ENCODE measurements at regions not wholly inside any gene's neighbourhood (a gene's known extent, or its start where the extent isn't known, plus 50 kb on each side); places are given as distances from the start of the nearest gene placed in this dataset.

DNA sequence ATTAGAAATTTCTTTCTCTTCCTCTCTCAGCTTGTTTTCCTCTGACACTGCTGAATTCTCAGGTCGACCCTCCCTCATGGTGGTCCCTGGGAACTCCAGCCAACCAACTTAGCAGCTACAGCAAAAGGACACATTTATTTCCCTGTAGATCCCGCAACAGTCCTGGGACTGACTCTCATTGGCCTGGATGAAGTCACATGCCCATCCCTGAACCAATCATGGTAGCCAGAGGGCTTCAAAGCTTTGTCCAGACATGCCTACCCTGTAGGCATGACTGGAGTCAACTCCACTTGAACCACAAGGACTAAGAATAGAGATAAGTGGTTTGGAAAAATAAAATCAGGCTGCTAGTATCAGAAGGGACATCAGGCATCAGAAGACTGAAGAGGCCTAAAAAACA is 84.6 kb upstream of the LRRC55 start:
- no peak for DNase-seq (ENCODE audit: low spot score)

DNA sequence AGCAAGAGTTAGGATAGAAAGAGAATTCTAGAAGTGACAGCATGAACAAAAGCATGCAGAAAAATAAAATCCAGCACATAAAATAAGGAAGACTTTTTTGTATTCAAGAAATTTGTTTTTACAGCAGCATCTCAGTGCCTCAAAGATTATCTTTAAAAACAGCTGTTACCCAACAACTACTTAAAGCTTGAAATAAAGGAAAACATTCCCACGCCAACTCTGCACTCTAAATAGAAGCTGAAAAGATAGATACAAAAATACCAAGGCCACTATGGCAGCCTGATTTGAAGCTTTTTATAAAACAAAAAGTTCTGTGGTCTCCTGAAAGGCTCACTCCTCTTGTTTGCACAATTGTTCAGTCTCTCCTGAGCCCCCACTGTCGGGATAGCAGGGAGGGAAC is 83.6 kb upstream of the LRRC55 start:
- 65% methylated on average over 2 of the region's 2 CpGs for WGBS
- no peak for DNase-seq (ENCODE audit: low spot score)
- TF ChIP-seq, protein P1, sequence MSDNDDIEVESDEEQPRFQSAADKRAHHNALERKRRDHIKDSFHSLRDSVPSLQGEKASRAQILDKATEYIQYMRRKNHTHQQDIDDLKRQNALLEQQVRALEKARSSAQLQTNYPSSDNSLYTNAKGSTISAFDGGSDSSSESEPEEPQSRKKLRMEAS (IDR thresholded peaks at IDR 0.05), result no peak
- TF ChIP-seq YY1 (IDR thresholded peaks at IDR 0.05) (no peak), RXRA (IDR thresholded peaks at IDR 0.05) (no peak), HNF4A (conservative IDR thresholded peaks at IDR 0.05) (no peak), GABPA (IDR thresholded peaks at IDR 0.05 in 1 of 2, conservative IDR thresholded peaks at IDR 0.05 in 1 of 2) (no peak), HNF4G (IDR thresholded peaks at IDR 0.05) (no peak), NR2F2 (IDR thresholded peaks at IDR 0.05) (no peak), FOXA2 (IDR thresholded peaks at IDR 0.05) (no peak), SP1 (IDR thresholded peaks at IDR 0.05) (no peak), TAF1 (conservative IDR thresholded peaks at IDR 0.05) (no peak), FOXA1 (IDR thresholded peaks at IDR 0.05) (no peak)
- TF ChIP-seq, protein P2, sequence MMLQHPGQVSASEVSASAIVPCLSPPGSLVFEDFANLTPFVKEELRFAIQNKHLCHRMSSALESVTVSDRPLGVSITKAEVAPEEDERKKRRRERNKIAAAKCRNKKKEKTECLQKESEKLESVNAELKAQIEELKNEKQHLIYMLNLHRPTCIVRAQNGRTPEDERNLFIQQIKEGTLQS (IDR thresholded peaks at IDR 0.05), result no peak
- TF ChIP-seq, protein P3, sequence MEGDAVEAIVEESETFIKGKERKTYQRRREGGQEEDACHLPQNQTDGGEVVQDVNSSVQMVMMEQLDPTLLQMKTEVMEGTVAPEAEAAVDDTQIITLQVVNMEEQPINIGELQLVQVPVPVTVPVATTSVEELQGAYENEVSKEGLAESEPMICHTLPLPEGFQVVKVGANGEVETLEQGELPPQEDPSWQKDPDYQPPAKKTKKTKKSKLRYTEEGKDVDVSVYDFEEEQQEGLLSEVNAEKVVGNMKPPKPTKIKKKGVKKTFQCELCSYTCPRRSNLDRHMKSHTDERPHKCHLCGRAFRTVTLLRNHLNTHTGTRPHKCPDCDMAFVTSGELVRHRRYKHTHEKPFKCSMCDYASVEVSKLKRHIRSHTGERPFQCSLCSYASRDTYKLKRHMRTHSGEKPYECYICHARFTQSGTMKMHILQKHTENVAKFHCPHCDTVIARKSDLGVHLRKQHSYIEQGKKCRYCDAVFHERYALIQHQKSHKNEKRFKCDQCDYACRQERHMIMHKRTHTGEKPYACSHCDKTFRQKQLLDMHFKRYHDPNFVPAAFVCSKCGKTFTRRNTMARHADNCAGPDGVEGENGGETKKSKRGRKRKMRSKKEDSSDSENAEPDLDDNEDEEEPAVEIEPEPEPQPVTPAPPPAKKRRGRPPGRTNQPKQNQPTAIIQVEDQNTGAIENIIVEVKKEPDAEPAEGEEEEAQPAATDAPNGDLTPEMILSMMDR (IDR thresholded peaks at IDR 0.05; ENCODE audit: low read depth, low read length, missing input control), result no peak

More for the DNA sequence above, 84.6 kb upstream of the LRRC55 start:
- Histone ChIP-seq H3K9ac (ENCODE audit: low read depth in 1 of 2, low read length in 2 of 2) (no peak overlapping the region), H3K27me3 (ENCODE audit: control insufficient read depth in 4 of 4, insufficient read depth in 4 of 4, low read length in 3 of 4) (peaks cover 0 to under 1% (median 0%) of the 10 kb centered on the region in 4 donors), H3K27ac (ENCODE audit: low read depth in 1 of 2, low read length in 2 of 2) (no peak overlapping the region), H3K4me1 (ENCODE audit: control insufficient read depth in 4 of 4, insufficient read depth in 4 of 4, low read length in 3 of 4) (no peaks in the 10 kb centered on the region), H3K4me3 (ENCODE audit: low read depth in 1 of 3, low read length in 3 of 3) (no peak overlapping the region), H3K36me3 (ENCODE audit: control insufficient read depth in 4 of 4, insufficient read depth in 3 of 4, low read depth in 1 of 4, low read length in 3 of 4) (no peaks in the 10 kb centered on the region), H3K9me3 (ENCODE audit: control insufficient read depth in 4 of 4, low read length in 3 of 4) (no peaks in the 10 kb centered on the region)
- TF ChIP-seq, protein P1 (IDR thresholded peaks at IDR 0.05), result no peak
- TF ChIP-seq NR2F2 (IDR thresholded peaks at IDR 0.05), result no peak
- no peak for TF ChIP-seq EGR1 (IDR thresholded peaks at IDR 0.05; ENCODE audit: low read depth in 2 of 2)
- no peak for TF ChIP-seq GABPA (IDR thresholded peaks at IDR 0.05 in 1 of 2, conservative IDR thresholded peaks at IDR 0.05 in 1 of 2)
- no peak for TF ChIP-seq SP1 (IDR thresholded peaks at IDR 0.05)
- TF ChIP-seq, protein P3 (IDR thresholded peaks at IDR 0.05; ENCODE audit: low read depth, low read length, missing input control), result no peak
- TF ChIP-seq, protein P4, sequence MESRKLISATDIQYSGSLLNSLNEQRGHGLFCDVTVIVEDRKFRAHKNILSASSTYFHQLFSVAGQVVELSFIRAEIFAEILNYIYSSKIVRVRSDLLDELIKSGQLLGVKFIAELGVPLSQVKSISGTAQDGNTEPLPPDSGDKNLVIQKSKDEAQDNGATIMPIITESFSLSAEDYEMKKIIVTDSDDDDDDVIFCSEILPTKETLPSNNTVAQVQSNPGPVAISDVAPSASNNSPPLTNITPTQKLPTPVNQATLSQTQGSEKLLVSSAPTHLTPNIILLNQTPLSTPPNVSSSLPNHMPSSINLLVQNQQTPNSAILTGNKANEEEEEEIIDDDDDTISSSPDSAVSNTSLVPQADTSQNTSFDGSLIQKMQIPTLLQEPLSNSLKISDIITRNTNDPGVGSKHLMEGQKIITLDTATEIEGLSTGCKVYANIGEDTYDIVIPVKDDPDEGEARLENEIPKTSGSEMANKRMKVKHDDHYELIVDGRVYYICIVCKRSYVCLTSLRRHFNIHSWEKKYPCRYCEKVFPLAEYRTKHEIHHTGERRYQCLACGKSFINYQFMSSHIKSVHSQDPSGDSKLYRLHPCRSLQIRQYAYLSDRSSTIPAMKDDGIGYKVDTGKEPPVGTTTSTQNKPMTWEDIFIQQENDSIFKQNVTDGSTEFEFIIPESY (IDR thresholded peaks at IDR 0.05), result no peak
- TF ChIP-seq, protein P5, sequence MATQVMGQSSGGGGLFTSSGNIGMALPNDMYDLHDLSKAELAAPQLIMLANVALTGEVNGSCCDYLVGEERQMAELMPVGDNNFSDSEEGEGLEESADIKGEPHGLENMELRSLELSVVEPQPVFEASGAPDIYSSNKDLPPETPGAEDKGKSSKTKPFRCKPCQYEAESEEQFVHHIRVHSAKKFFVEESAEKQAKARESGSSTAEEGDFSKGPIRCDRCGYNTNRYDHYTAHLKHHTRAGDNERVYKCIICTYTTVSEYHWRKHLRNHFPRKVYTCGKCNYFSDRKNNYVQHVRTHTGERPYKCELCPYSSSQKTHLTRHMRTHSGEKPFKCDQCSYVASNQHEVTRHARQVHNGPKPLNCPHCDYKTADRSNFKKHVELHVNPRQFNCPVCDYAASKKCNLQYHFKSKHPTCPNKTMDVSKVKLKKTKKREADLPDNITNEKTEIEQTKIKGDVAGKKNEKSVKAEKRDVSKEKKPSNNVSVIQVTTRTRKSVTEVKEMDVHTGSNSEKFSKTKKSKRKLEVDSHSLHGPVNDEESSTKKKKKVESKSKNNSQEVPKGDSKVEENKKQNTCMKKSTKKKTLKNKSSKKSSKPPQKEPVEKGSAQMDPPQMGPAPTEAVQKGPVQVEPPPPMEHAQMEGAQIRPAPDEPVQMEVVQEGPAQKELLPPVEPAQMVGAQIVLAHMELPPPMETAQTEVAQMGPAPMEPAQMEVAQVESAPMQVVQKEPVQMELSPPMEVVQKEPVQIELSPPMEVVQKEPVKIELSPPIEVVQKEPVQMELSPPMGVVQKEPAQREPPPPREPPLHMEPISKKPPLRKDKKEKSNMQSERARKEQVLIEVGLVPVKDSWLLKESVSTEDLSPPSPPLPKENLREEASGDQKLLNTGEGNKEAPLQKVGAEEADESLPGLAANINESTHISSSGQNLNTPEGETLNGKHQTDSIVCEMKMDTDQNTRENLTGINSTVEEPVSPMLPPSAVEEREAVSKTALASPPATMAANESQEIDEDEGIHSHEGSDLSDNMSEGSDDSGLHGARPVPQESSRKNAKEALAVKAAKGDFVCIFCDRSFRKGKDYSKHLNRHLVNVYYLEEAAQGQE (IDR thresholded peaks at IDR 0.05), result no peak
- TF ChIP-seq, protein P2 (IDR thresholded peaks at IDR 0.05), result no peak
- TF ChIP-seq TAF1 (conservative IDR thresholded peaks at IDR 0.05), result no peak
- TF ChIP-seq RAD21 (IDR thresholded peaks at IDR 0.05), result no peak
- TF ChIP-seq YY1 (IDR thresholded peaks at IDR 0.05), result no peak
- WGBS, result 89% methylated on average over 2 of the region's 2 CpGs

More for the DNA sequence above, 83.6 kb upstream of the LRRC55 start:
- Histone ChIP-seq H3K4me3 (ENCODE audit: low read depth in 1 of 3, low read length in 3 of 3) (no peak overlapping the region), H3K4me1 (ENCODE audit: control insufficient read depth in 4 of 4, insufficient read depth in 4 of 4, low read length in 3 of 4) (no peaks in the 10 kb centered on the region), H3K9ac (ENCODE audit: low read depth in 1 of 2, low read length in 2 of 2) (no peak overlapping the region), H3K27ac (ENCODE audit: low read depth in 1 of 2, low read length in 2 of 2) (no peak overlapping the region), H3K27me3 (ENCODE audit: control insufficient read depth in 4 of 4, insufficient read depth in 4 of 4, low read length in 3 of 4) (no peaks in the 10 kb centered on the region), H3K36me3 (ENCODE audit: control insufficient read depth in 4 of 4, insufficient read depth in 3 of 4, low read depth in 1 of 4, low read length in 3 of 4) (no peaks in the 10 kb centered on the region), H3K9me3 (ENCODE audit: control insufficient read depth in 4 of 4, low read length in 3 of 4) (no peaks in the 10 kb centered on the region)
